Epithelial cell of prostate (primary cell): ENCODE measurements at regions not wholly inside any gene's neighbourhood (a gene's known extent, or its start where the extent isn't known, plus 50 kb on each side); places are given as distances from the start of the nearest gene placed in this dataset.

Experiments used
- DNase-seq: peaks from one replicate; pipeline ENCODE4 v3.0.0-alpha.2; 2011; ENCODE audit warnings: low read depth, low spot score
- H3K27ac ChIP-seq: fragments of 450-650 bp; 2 replicates; pipeline ENCODE4 v1.5.1; 2017; ENCODE audit warnings: mild to moderate bottlenecking

- DNase-seq, result no peak
- no peak overlapping the region for H3K27ac ChIP-seq
These were observed 328.7 kb upstream of the B3GAT1 start for GRCh38 chr11:134740590-134741261.

- DNase-seq, result no peak
- H3K27ac ChIP-seq, result no peak overlapping the region
These were observed 327.1 kb upstream of the B3GAT1 start for GRCh38 chr11:134739136-134739535.

- DNase-seq, result no peak
- no peak overlapping the region for H3K27ac ChIP-seq
These were observed 326.5 kb upstream of the B3GAT1 start for GRCh38 chr11:134738581-134738980.

- H3K27ac ChIP-seq, result no peak overlapping the region
- DNase-seq, result no peak
These were observed 325.8 kb upstream of the B3GAT1 start for GRCh38 chr11:134737563-134738510.

GRCh38 chr11:134736251-134736947, 324.4 kb upstream of the B3GAT1 start:
- no peak for DNase-seq
- no peak overlapping the region for H3K27ac ChIP-seq

GRCh38 chr11:134734894-134735293, 322.9 kb upstream of the B3GAT1 start:
- DNase-seq, result no peak
- H3K27ac ChIP-seq, result no peak overlapping the region

- no peak for DNase-seq
- H3K27ac ChIP-seq, result no peak overlapping the region
These were observed 322.3 kb upstream of the B3GAT1 start for GRCh38 chr11:134734141-134734845.

- H3K27ac ChIP-seq, result no peak overlapping the region
- no peak for DNase-seq
These were observed 321.6 kb upstream of the B3GAT1 start for GRCh38 chr11:134733646-134734045.

- no peak for DNase-seq
- no peak overlapping the region for H3K27ac ChIP-seq
These were observed 319.3 kb upstream of the B3GAT1 start for GRCh38 chr11:134731213-134731961.

GRCh38 chr11:134730561-134731212, 318.6 kb upstream of the B3GAT1 start:
- H3K27ac ChIP-seq, result no peak overlapping the region
- no peak for DNase-seq

- DNase-seq, result no peak
These were observed 318.1 kb upstream of the B3GAT1 start for GRCh38 chr11:134730101-134730500.

GRCh38 chr11:134728186-134728585, 316.1 kb upstream of the B3GAT1 start:
- no peak for DNase-seq
- no peak overlapping the region for H3K27ac ChIP-seq

More at GRCh38 chr11:134730101-134730500, 318.1 kb upstream of the B3GAT1 start:
- no peak overlapping the region for H3K27ac ChIP-seq

- no peak for DNase-seq
- no peak overlapping the region for H3K27ac ChIP-seq
These were observed 315.6 kb upstream of the B3GAT1 start for GRCh38 chr11:134727636-134728035.

GRCh38 chr11:134727204-134727603, 315.2 kb upstream of the B3GAT1 start:
- no peak for DNase-seq
- no peak overlapping the region for H3K27ac ChIP-seq

GRCh38 chr11:134725716-134726639, 313.9 kb upstream of the B3GAT1 start:
- no peak for DNase-seq
- no peak overlapping the region for H3K27ac ChIP-seq

- no peak for DNase-seq
- no peak overlapping the region for H3K27ac ChIP-seq
These were observed 313.2 kb upstream of the B3GAT1 start for GRCh38 chr11:134725211-134725610.

- no peak for DNase-seq
- no peak overlapping the region for H3K27ac ChIP-seq
These were observed 312.7 kb upstream of the B3GAT1 start for GRCh38 chr11:134724779-134725140.
